Glomerular endothelial cell (primary cell): ENCODE measurements at regions not wholly inside any gene's neighbourhood (a gene's known extent, or its start where the extent isn't known, plus 50 kb on each side); places are given as distances from the start of the nearest gene placed in this dataset.
"Not testable (repeated sequence)": the region's sequence is repeated elsewhere in the genome, so short reads cannot be mapped to it uniquely, and the experiment has no call there.

Experiments used
- DNase-seq: peaks from one replicate; pipeline ENCODE4 v3.0.0-alpha.2; 2011; ENCODE audit warnings: low read depth, low spot score; ENCODE audit errors: extremely low read depth

DNA sequence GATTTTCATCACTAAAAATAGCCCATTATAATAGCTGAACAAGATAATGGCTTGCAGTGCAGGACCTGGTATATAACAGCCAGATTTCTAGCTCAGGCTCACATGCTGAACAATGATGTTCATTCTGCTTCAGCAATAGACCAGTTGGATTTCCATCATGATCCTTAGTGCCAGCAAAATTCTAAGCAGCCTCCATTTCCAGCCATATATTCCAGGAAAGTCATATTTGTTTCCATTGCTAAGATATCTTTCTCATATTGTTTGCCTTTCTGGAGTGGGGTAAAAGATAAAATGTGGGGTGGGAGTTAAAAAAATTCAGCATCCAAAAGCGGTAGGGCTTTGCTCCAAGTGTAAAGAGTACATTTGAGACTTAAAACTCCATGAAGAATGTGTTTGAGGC, 2344.1 kb downstream of the PCDH7 start:
- no peak for DNase-seq

- DNase-seq, result no peak
Observed at GRCh38 chr4:33065749-33066148, 2345.6 kb downstream of the PCDH7 start.

DNA sequence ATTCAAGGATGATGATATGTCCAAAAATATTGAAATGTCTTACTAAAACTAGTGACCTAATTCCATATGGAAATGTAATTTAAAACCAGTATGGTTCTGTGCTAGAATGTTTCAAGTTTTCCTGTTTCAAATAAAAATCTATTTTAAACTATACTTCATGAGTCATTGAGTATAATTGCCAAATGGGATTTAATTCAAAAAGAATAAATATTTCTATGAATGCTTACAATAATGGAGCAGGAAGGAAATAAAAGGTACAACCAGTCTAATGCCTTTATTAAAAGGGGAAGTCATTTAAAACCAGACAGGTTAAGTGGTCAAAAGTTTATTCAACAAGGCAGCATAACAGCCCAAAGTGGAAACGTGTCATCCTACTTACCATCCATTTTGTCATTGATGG, 2347.1 kb downstream of the PCDH7 start:
- no peak for DNase-seq

DNA sequence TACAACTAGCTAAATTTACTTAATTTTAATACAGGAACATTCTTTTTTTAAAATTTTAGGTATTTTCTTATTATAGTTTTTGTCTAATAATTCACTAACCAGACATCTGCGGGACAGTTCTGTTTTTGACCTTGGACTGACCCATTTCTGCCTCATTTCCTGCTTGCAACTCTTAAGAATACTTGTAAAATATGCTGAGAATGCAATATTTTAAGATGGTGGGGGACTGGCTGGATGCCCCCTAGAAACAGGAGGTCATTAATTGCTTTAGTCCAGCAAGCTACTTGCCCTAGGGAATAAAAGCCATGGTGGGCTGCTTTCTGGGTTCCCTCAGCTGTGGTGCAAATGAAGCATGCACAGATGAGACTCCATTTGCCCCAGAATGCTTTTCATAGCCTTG, 2348.4 kb downstream of the PCDH7 start:
- no peak for DNase-seq

- no peak for DNase-seq
Observed at GRCh38 chr4:33071535-33071934, 2351.4 kb downstream of the PCDH7 start.

GRCh38 chr4:33072298-33073089, 2352.3 kb downstream of the PCDH7 start:
- DNase-seq, result no peak

GRCh38 chr4:33073811-33074210, 2353.6 kb downstream of the PCDH7 start:
- no peak for DNase-seq

DNA sequence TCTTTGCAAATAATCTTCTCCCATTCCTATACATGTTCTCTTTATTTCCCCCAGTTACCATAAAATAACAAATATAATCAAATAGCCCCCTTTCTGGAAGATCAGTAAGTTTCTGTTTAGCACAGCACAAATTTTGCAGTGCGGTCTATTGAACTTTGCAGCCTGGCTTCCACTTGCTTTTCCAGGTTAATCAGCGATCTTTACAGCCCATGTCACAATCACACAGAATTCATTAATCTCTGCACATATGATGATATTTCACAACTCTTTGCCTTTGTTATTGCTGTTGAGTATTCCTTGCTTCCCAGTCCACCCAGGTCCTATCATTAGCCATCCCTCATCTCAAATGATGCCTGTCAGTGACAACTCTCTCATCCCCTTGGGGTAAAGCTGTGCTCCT, 2358.0 kb downstream of the PCDH7 start:
- DNase-seq, result no peak

DNA sequence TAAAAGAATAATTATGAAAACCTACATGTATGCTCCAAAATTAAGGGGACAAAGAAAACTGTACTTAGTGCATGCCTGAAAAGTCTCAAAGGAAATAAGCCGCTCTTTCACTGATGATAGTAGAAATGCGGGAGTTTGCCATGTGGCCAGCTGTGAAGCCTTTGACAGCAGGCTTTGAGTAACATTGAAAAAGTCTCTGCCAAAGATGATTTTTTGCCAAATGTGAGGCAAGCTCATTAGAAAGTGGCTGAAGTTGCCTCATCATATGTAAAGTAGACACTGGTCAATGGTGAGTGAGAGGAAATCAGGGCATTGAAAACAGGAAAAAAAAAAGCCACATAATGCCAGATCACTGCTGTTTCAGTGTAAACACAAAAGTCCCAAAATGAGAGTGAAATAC, 2360.1 kb downstream of the PCDH7 start:
- DNase-seq, result no peak

DNA sequence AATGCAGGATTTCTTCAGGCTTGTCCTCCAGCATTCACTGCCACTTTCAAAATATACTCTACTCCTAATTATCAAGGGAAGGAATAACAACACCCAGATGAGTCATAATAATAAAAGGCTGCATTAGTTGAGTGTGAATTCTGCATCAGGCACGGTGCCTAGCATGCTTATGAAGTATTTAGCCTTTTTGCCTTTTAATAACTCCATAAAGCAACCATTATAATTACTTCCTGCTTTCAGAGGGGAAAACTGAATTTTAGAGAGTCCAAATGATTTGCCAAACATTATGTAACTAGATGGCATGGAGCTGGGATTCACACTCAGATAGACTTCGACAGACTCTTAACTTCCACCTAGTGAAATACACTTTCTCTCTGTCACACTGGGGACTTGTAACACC, 2365.5 kb downstream of the PCDH7 start:
- DNase-seq, result no peak

DNA sequence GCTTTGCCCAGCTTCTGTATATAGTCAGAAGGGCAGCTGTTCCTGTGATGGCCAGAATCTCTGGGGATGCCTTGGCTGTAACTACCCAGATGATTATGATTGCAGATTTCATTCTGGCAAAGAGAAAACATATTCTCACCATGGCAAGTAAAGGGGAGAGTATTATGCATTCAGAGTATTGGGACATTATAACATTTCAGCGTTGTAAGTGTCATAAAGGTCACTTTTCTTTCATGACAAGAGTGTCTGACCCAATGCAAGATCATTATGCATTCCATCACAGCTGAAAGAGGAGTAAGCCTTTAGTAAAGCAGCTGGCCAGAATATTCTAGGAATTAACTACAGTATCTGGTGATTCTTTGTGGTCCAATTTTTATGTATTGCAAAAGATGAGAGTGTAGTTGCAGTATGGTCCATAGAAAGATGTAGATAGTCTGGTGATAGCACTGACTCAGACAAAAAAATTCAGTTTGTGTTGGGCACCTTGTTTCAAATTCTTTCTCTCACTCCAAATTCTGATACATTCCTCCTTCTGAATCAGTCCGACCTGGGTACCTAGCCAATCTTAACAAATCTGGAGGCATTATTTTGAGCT, 2366.3 kb downstream of the PCDH7 start:
- DNase-seq, result no peak

- no peak for DNase-seq
Observed at GRCh38 chr4:33088713-33089112, 2368.5 kb downstream of the PCDH7 start.

DNA sequence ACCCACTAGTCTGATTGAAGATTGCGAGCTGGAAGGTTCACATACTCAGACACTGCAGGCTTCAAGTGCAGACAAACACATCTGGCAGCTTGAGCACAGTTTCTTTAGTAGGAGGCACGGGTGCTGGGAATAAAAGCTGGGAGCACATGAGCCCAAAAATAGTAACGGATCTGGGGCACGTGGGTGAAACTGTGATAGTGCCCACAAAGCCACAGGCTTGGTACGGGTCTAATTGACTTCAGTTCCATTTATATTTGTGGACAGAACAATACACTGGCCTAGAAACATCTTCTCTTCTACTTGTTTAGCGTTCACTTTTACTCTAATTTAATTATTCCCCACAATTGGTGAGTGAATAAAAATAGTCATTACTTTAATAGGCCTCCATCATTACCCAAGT, 2370.7 kb downstream of the PCDH7 start:
- no peak for DNase-seq

DNA sequence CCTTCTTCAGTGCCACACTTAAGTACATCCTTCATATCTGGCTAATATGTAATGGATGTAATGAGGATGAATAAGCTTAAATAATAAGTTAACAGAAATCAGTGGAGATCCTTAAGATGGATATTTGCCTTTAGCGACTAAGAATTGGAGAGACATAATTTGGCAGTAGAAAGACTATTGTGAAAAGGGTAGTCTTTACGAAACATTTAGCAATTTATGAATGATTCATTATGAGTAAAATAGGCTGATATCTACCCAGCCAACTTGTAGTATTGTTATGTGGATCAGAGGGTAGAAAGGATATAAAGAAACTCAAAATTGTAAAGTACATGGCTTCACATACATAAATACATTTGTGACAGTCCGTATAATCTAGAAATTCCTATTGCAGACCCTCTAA, 2371.8 kb downstream of the PCDH7 start:
- DNase-seq, result no peak

DNA sequence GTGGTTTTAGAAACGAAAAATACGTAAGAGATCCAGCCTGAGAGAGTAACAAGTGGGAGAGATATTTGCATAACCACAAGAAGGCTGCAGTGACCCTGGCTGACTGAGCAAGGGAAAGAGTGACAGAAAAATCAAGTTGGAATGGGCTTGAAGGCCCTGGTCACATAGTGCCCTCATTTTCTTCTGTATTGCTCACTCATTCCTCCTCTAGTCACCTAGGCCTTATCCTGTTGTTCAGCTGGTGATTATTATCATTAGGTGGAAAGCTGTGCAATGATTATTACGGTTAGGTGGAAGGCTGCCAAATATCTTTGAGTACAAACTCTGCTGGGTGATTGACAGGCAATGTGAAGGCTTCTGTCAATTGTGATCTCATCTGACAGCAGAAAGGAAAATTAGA, 2384.1 kb downstream of the PCDH7 start:
- DNase-seq, result no peak

DNA sequence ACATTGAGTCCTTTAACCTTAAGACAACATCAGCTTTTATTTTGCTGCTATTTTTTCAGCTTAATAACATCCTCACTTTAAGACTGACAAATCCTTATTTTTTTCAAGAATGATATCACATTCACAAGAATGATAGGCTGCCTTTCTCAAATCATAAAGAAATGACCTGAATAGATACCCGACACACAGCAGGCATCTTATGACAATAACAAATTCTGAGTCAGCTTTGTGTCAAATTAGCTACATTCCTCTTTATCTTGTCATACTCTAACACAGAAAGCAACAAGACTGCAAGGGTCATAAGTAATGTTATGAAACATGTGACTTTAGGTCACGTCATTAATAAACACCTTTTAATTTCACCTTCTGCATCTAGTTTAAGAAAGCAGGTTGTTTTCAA, 2387.6 kb downstream of the PCDH7 start:
- DNase-seq, result no peak

DNA sequence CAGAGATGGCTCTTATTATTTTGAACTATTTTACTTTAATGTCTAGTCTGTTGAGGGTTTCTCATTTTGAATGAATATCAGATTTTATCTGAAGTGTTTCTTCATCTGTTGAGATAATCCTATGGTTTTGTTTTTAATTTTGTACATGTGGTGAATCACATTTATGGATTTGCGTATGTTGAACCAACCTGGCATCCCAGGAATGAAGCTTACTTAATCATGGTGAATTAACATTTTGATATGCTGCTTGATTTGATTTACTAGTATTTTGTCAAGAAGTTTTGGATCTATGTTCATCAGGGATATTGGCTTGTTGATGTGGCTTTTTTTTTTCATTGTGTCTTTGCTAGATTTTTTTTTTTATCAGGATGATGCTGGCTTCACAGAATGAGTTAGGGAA, 2390.9 kb downstream of the PCDH7 start:
- no peak for DNase-seq

DNA sequence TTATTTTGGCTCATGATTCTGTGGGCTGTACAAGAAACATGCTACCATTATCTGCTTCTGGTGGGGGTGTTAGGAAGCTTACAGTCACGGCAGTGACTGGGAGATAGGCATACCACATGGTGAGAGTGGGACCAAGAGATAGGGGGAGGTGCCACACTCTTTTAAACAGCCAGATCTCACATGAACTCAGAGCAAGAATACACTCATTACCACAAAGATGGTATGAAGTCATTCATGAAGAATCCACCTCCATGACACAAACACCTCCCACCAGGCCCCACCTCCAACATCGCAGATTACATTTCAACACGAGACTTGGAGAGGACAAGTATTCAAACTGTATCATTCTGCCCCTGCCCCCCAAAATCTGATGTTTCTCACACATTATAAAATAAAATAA, 2396.7 kb downstream of the PCDH7 start:
- no peak for DNase-seq

- no peak for DNase-seq
Observed at GRCh38 chr4:33126002-33126401, 2405.8 kb downstream of the PCDH7 start.

DNA sequence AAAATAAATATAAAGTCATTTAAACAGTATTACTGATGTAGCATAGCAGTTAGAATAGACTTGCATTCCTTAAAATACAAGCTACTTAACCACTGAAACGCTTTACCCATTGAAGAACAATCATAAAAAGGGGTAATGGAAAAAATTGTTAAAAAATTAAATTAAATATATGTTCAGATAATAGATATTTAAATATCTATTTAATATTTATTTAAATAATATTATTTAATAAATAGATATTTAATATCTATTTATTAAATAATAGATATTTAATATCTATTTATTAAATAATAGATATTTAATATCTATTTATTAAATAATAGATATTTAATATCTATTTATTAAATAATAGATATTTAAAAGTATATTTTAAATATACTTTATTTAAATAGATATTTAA, 2410.5 kb downstream of the PCDH7 start:
- DNase-seq, result not testable (repeated sequence)

DNA sequence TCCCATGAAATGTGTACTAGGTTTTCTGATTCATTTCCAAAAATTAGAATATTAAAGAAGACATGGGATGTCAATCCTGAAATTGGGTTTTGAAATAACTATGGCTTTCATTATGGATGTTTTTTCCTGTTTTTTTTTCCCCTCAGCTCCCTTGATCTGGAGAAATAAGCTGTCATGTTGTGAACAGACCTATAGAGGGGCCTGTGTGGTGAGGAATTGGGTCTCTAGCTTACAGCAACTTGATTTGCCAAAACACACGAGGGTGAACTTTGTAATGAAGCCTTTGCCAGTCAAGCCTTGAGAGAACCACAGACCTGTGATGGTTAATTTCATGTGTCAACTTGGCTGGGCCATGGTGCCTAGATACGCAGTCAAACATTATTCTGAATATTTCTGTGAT, 2413.6 kb downstream of the PCDH7 start:
- no peak for DNase-seq

DNA sequence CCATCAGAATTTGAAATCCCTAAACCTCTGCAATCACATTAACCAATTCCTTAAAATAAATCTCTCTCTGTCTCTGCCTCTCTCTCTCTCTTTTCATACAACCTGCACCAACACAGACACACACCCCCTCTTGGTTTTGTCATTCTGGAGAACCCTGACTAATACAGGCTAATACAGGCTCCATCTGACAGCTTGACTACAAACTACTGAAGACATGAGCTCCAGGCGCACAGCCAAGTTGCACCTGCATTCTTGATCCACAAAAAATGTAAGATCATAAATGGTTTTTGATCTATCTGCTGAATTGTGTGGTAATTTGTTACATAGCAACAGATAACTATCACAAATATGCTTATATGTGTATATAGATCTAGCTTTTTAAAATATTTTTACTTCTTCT, 2414.2 kb downstream of the PCDH7 start:
- no peak for DNase-seq
